Activated naive CD8-positive, alpha-beta T cell treated with anti-CD3 and anti-CD28 coated beads, Interleukin-2, amount 50 U/mL, for 16 hours (primary cell): ENCODE measurements at regions not wholly inside any gene's neighbourhood (a gene's known extent, or its start where the extent isn't known, plus 50 kb on each side); places are given as distances from the start of the nearest gene placed in this dataset.
"Not testable (repeated sequence)": the region's sequence is repeated elsewhere in the genome, so short reads cannot be mapped to it uniquely, and the experiment has no call there.

ENCODE experiments used
- DNase-seq: peaks from one replicate; pipeline ENCODE4 v3.0.0-alpha.2; 2020; ENCODE audit warnings: low read depth, low spot score

DNA sequence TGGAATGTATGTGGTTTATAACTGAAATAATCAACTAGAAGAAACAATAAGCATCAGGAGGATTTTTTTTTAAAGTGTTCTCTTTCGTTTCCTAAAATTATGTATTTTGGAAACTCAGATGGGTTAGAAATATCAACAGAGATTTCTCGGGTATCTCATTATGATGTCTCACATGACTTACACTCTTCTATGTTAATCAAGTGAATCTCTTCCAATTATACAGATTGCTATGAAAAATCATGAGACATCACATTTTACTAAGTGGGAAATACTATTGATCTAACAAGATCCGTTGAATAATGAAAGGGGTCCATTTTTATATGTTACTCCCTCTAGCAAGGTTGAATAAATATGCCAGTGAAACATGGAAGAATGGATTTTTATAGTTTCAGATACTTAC, 54.7 kb upstream of the NRIP1 start:
- no peak for DNase-seq

DNA sequence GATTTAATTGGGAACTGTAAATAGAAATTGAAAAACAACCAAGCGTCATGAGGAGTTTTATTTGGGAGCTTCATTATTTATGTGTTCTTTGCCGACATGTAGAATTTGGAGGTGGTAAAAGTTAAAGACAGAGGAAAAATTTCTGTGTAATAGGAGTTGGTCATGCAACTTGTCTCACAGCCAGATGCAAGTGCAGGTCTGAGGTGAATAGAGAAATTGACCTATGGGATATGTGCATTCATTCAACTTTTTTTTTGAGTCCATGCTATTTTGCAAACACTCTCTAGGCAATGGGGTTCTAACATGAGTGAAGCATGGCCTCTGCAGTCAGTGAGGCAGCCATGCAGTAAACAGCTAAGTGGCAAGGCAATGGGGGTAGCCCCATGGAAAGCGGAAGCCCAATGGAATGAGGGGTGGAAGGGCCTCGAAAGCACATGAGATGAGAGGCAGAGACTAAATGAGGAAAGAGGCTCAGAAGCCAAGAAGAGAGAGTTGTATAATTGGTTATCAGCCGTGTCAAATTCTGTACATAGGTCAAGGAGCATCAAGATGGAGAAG, 56.4 kb upstream of the NRIP1 start:
- DNase-seq, result no peak

GRCh38 chr21:15121655-15122120, 56.9 kb upstream of the NRIP1 start:
- no peak for DNase-seq

- no peak for DNase-seq
Observed at GRCh38 chr21:15122241-15122640, 57.4 kb upstream of the NRIP1 start.

DNA sequence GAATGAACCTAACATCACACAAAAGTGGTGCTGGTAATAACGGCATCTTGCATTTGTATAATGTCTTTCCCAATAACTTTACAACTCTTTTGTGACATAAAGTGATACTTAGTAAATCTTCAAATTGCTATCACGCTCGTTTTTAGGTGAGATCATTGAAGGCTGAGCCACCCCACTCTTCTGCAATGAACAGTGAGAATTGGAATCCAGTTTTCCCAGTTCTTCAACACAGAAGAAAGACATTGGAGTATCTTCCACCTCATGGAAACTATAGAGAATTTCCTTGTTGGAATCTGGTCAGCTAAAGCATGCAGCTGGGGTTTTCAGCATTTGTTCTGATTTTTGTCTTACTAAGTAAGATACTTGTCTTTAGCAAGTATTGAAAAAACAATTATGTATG, 59.9 kb upstream of the NRIP1 start:
- no peak for DNase-seq

- no peak for DNase-seq
Observed at GRCh38 chr21:15126948-15127347, 62.1 kb upstream of the NRIP1 start.

DNA sequence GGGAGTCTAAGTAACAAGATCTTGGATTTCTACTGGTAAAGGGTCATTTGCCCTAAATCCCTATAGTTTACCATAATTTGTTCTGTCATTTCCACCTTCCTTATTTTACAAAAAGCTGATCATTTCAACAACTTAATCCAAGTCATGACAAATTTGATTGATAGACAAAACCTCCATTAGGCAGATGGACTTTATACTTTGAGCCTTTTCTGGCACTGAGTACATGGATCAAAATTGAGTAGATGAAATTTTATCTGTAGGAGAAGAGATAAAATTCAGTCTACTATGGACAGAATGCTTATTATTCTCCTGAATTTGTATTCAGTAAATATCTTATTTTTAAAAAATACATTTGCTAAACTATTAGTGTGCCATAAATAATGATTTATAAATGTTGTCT, 62.6 kb upstream of the NRIP1 start:
- DNase-seq, result no peak

DNA sequence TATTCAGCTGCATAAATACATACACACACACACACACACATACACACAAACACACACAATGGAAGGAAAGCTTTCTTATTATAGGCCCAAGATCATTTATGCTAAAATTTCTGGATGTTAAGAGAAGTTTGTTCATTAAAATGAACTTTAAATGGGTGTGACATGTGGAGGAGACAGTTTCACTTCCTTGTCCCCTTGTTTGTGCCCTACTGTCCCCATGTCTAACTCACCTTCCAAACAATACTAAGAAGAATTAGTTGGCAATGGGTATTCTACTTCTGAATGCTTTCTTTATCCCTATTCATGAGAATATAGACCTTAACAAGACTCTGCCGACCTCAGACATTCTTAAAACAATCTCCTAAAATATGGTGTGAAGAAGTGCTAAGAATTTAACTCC, 63.5 kb upstream of the NRIP1 start:
- DNase-seq, result no peak

DNA sequence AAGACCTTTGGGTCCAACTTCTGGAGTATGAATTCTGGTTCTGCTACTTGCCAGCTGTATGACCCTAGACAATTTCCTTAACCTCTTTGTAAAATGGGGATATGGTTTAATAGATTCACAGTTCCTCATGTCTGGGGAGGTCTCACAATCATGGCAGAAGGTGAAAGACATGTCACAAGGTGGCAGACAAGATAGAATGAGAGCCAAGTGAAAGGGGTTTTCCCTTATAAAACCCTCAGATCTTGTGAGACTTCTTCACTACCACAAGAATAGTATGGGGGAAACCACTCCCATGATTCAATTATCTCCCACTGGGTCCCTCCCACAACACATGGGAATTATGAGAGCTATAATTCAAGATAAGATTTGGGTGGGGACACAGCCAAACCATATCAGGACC, 63.9 kb upstream of the NRIP1 start:
- DNase-seq, result not testable (repeated sequence)

DNA sequence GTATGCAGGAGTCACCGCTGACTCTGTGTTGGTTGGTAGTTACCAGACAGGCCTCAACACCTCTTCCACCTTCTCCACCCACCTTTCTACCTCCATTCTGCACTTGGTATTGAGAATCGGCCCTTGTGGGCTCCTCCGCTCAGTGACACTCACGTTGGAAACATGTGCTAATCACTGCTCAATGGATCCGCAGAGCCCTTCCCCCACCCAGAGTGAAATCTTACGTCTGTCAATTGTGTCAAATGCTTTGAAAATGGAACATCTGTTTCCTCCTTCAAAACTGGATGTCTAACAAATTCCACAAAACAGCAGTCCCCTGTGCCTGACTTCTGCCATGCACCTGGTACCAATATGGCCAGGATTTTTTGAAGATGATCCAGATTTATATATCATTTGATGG, 65.5 kb upstream of the NRIP1 start:
- DNase-seq, result no peak

- DNase-seq, result no peak
Observed at GRCh38 chr21:15130751-15131150, 66.0 kb upstream of the NRIP1 start.

DNA sequence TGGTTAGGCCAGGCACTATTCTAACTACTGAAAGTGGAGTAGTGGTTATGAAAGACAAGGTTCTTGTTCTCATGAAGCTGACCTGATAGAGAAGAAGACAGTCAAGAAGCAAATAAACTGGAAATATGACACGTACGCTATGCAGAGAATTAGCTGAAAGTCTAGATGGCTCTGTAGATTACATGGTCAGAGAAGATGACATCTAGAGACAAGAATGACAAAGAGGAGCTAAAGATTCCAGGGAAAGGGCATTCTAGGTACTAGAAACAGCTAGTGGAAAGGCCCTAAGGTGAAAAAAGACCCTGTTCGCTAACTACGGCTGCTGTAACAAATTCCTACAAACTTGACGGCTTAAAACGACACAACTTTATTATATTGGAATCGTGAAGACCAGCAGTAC, 68.0 kb upstream of the NRIP1 start:
- DNase-seq, result no peak

- no peak for DNase-seq
Observed at GRCh38 chr21:15134701-15135470, 70.1 kb upstream of the NRIP1 start.

DNA sequence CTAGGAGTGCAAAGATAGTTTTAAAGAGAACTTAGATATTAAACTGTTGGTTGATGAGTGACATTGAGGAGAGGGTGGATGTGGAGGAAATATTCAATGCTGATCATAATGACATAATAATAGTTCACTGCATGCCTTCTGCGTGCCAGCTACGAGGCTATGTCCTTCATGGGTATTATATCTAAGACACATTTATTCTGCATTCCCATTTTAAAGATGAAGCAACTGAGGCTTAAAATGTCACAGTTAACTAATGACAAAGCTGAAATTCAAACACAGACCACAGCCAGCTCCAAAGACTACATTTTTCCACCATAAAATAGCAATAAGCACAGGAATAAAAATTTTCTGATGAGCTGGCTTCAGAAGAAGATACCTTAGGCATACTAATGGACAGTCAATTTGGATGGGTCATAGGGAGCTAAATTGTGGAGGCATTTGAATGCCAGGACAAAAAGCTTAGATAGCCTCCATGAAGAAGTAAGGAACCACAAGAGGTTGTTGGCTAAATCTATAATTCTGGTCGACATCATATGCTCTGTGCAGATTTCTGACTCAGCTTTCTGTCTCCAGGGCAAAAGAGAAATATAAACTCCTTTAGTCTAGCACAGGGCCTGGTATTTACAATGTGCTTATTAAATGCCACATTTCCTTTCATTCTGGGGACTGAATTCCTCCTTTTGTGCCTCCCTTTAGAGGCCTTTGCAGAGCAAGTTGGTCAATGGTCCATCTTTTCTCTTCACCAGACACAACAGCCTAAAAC, 71.2 kb upstream of the NRIP1 start:
- no peak for DNase-seq

GRCh38 chr21:15138490-15138889, 73.7 kb upstream of the NRIP1 start:
- no peak for DNase-seq

- DNase-seq, result no peak
Observed at GRCh38 chr21:15139898-15140297, 75.1 kb upstream of the NRIP1 start.

DNA sequence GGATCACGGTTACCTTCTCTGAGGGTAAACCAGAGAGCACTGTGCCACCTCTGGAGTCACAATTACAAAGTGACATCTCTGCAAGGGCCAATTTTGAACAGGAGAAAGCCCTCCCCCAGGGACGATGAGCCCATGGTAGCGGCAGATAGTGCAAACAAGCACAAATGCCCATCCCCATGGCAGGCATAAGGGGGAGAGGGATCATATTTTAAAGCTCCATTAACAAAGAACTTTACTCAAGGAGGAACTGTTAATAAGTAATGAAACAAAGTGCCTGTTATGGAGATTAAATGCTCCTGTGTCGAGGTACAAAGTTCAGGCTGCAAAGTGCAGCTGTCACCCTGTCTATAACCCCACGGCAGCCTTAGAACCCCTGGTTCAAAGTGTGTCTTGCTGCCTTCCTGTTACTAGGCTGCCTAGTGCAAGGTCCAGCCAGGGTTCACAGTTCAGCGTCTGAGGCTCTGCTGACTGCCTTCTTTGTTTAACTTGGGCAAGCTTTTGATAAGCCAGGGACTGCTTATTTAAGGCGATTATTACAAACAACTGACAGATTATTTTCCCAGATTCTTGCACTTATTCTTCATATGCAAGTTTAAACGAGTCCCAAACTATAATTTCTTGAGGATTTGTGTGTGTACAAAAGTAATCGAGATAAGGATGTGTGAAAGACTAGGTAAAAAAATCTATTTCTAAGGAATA, 75.7 kb upstream of the NRIP1 start:
- DNase-seq, result no peak

- no peak for DNase-seq
Observed at GRCh38 chr21:15141261-15141970, 76.6 kb upstream of the NRIP1 start.

DNA sequence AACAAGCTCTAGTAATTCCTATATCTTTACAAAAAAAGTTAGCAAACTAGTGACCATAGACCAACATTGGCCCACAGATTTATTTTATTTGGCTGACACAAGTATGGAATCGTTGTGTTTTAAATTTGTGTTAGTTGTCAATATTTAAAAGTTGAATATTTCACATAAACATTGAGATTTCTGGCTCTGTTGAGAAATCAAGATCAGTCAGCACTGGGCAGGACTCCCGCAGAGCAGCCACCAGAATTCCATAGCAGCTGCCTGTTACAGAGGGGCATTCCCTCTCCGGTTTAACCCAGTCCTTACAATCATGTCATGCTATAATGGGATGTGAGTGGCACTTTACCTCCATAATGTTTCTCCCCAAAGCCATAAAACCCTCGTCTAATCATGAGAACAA, 79.2 kb upstream of the NRIP1 start:
- no peak for DNase-seq

DNA sequence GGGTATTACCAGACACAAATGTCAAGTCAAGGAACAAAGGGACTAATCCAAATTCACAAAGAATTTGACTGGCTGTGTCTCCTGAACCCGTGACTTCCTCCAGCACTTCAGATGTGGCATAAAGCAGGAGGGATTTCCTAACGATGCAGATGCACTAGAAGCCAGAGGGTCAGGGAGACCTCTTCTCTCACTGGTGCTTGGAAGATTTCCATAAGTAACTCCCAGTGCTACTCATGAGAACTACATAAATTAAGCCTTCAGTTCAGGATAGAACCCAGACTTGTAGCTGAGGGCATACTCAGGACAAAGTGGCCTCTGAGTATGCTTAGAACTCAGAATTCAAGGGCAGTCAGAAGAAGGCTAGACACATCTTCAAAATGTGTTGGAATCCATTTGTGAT, 83.6 kb upstream of the NRIP1 start:
- no peak for DNase-seq

- DNase-seq, result no peak
Observed at GRCh38 chr21:15149600-15150224, 84.9 kb upstream of the NRIP1 start.
